ENCODE measurements at regions not wholly inside any gene's neighbourhood (a gene's known extent, or its start where the extent isn't known, plus 50 kb on each side); places are given as distances from the start of the nearest gene placed in this dataset.

DNA sequence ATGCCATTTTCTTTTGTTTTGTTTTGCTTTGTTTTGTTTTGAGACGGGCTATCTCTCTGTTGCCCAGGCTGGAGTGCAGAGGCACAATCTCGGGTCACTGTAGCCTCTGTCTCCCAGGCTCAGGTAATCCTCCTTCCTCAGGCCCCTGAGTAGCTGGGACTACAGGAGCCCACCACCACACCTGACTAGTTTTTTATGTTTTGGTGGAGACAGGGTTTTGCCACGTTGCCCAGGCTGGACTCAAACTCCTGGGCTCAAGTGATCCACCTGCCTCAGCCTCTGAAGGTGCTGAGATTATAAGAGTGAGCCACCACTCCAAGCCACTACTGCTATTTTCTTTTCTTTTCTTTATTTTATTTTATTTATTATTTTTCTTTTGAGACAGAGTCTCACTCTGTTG is 54.0 kb upstream of the S1PR3 start:
- DNase-seq: no peak
- no peak overlapping the region for H3K4me3 ChIP-seq
- TF ChIP-seq POLR2AphosphoS5 (IDR thresholded peaks at IDR 0.05) (no peak), EP300 (IDR thresholded peaks at IDR 0.05) (no peak)
- TF ChIP-seq, protein P1, sequence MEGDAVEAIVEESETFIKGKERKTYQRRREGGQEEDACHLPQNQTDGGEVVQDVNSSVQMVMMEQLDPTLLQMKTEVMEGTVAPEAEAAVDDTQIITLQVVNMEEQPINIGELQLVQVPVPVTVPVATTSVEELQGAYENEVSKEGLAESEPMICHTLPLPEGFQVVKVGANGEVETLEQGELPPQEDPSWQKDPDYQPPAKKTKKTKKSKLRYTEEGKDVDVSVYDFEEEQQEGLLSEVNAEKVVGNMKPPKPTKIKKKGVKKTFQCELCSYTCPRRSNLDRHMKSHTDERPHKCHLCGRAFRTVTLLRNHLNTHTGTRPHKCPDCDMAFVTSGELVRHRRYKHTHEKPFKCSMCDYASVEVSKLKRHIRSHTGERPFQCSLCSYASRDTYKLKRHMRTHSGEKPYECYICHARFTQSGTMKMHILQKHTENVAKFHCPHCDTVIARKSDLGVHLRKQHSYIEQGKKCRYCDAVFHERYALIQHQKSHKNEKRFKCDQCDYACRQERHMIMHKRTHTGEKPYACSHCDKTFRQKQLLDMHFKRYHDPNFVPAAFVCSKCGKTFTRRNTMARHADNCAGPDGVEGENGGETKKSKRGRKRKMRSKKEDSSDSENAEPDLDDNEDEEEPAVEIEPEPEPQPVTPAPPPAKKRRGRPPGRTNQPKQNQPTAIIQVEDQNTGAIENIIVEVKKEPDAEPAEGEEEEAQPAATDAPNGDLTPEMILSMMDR (IDR thresholded peaks at IDR 0.05): no peak
- 65 to 89% methylated on average over 3 of the region's 3 CpGs for WGBS, 2 donors
- no peaks in the 10 kb centered on the region for H3K9me3 ChIP-seq
- H3K36me3 ChIP-seq: no peaks in the 10 kb centered on the region
- H3K27me3 ChIP-seq: no peaks in the 10 kb centered on the region
- intact Hi-C loops (cut with DNase I): no loop called here
- no peaks in the 10 kb centered on the region for H3K4me1 ChIP-seq
- H3K27ac ChIP-seq: no peak overlapping the region

DNA sequence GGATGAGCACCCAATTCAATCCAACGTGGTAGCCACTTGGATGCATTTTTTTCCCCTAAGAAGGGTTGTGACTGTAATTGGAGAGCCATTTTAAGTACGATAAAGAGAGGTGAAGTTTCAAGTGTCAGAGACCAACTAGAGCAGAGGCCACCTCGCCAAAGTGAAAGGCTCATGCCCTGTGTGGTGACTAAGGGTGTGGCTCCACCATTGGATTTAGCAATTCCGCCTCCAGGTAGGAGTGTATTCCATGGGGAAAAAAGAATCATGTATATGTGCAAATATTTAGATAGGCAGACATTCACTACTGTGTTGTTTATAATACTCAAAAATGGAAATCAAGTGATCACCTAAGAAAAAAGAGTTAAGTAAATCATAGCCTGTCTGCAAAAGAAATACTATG is 53.1 kb upstream of the S1PR3 start:
- Histone ChIP-seq H3K4me1 (no peaks in the 10 kb centered on the region), H3K27ac (no peak overlapping the region), H3K36me3 (no peaks in the 10 kb centered on the region), H3K27me3 (no peaks in the 10 kb centered on the region), H3K4me3 (no peak overlapping the region), H3K9me3 (no peaks in the 10 kb centered on the region)
- intact Hi-C loops (cut with DNase I): no loop called here
- WGBS, 2 donors: 51 to 80% methylated on average over 4 of the region's 4 CpGs
- no peak for DNase-seq
- TF ChIP-seq EP300 (IDR thresholded peaks at IDR 0.05) (no peak), POLR2A (IDR thresholded peaks at IDR 0.05) (no peak), POLR2AphosphoS5 (IDR thresholded peaks at IDR 0.05) (no peak)
- TF ChIP-seq, protein P1 (IDR thresholded peaks at IDR 0.05): no peak

Small RNA genes lying in the stretch of these regions (small RNA-seq; reads per million reads assigned to genes)
- 0 to 0.11 (median 0) reads per million in 3 donors for gene MIR4289
